HCT116 (cell line): ENCODE measurements at regions not wholly inside any gene's neighbourhood (a gene's known extent, or its start where the extent isn't known, plus 50 kb on each side); places are given as distances from the start of the nearest gene placed in this dataset.

Experiments used
- ATAC-seq: fragments of 200-7000 bp; cut with Tn5 transposase; 2 replicates; pipeline ENCODE4 v1.9.1; 2020; ENCODE audit warnings: mild to moderate bottlenecking, moderate library complexity
- BruUV-seq: library from RNA; stranded (reverse); fragments of 400-500 nt; replicated peaks from 2 replicates; lab custom pipeline; 2021; lab: Mats Ljungman, UMichigan
- CTCF ChIA-PET: fragments of 300-600 bp; sonication (Branson Sonifier 250); formaldehyde crosslinking; loops from one replicate; lab custom pipeline; 2021; ENCODE audit warnings: antibody characterized with exemption; lab: Charles Lee
- POLR2A ChIA-PET: fragments of 300-600, 350-600 bp; sonication (Branson Sonifier 250); formaldehyde crosslinking; loops from one replicate; lab custom pipeline; 2021; ENCODE audit warnings: antibody characterized with exemption; lab: Charles Lee
- RAD21 ChIA-PET, 2 experiments: fragments of 300-600 bp; sonication (Branson Sonifier 250); formaldehyde crosslinking; loops; one replicate each; lab custom pipeline; 2023; ENCODE audit warnings: low total read pairs in 2 of 2; ENCODE audit not compliant: uncharacterized antibody in 2 of 2, unreplicated experiment in 2 of 2, low non-redundant PET in 1 of 2; lab: Charles Lee
- DNase-seq: peaks from one replicate; pipeline ENCODE4 v3.0.0-alpha.2; 2010; ENCODE audit warnings: low read depth, low spot score
- H2AFZ ChIP-seq: fragments of 200-600 bp; shearing (Covaris generic), sonication (generic); 2 replicates; pipeline ENCODE4 v1.6.1; 2017; ENCODE audit warnings: low read depth, mixed run types, mixed read lengths, antibody characterized with exemption, low read length; ENCODE audit not compliant: poor library complexity, severe bottlenecking
- H3K27ac ChIP-seq: 2 replicates; pipeline ENCODE4 v1.5.1; 2012; ENCODE audit warnings: low read depth, low read length
- H3K27me3 ChIP-seq: fragments of 200-600 bp; sonication (generic); 2 replicates; pipeline ENCODE4 v1.6.1; 2016; ENCODE audit warnings: mixed run types, low read length, mixed read lengths; ENCODE audit not compliant: insufficient read depth
- H3K36me3 ChIP-seq, 2 experiments: fragments of 200-500 bp in 1 of 2; fragments of 200-600 bp in 1 of 2; sonication (Bioruptor generic) in 1 of 2; sonication (generic) in 1 of 2; 2 replicates each; pipeline versions ENCODE4 v1.5.1 to v1.6.1; 2014 to 2016; ENCODE audit warnings: low read length in 2 of 2, inconsistent platforms in 1 of 2, mixed read lengths in 1 of 2, mixed run types in 1 of 2; ENCODE audit not compliant: insufficient read depth in 2 of 2, control insufficient read depth in 1 of 2
- H3K4me1 ChIP-seq, 2 experiments: fragments of 200-600 bp in 1 of 2; sonication (generic) in 1 of 2; 2 replicates each; pipeline versions ENCODE4 v1.5.1 to v1.6.1; 2012 to 2017; ENCODE audit warnings: low read length in 2 of 2, inconsistent platforms in 1 of 2, mild to moderate bottlenecking in 1 of 2, mixed read lengths in 1 of 2, mixed run types in 1 of 2, moderate library complexity in 1 of 2; ENCODE audit not compliant: insufficient read depth in 2 of 2, control insufficient read depth in 1 of 2
- H3K4me2 ChIP-seq: fragments of 200-600 bp; sonication (generic); 2 replicates; pipeline ENCODE4 v1.6.1; 2017; ENCODE audit warnings: mixed run types, low read length, mixed read lengths
- H3K4me3 ChIP-seq, 2 experiments: fragments of 200-600 bp in 1 of 2; sonication (generic) in 1 of 2; replicated peaks in 1 of 2; 2 replicates each; pipeline ENCODE4 v1.5.1; 2011 to 2016; ENCODE audit warnings: low read length in 2 of 2, control low read depth in 1 of 2, low read depth in 1 of 2, mild to moderate bottlenecking in 1 of 2, mixed read lengths in 1 of 2, mixed run types in 1 of 2
- H3K79me2 ChIP-seq: fragments of 200-600 bp; sonication (generic); 2 replicates; pipeline ENCODE4 v1.6.1; 2017; ENCODE audit warnings: mild to moderate bottlenecking, mixed run types, low read length, moderate library complexity, mixed read lengths; ENCODE audit not compliant: insufficient read depth
- H3K9ac ChIP-seq: fragments of 200-600 bp; sonication (generic); 2 replicates; pipeline ENCODE4 v1.6.1; 2016; ENCODE audit warnings: low read length, mixed read lengths
- H3K9me2 ChIP-seq: fragments of 200-600 bp; sonication (generic), shearing (Covaris generic); 2 replicates; pipeline ENCODE4 v1.6.1; 2017; ENCODE audit warnings: mixed run types, mild to moderate bottlenecking, moderate library complexity; ENCODE audit not compliant: insufficient read depth
- H3K9me3 ChIP-seq, 2 experiments: fragments of 200-500 bp in 1 of 2; fragments of 200-600 bp in 1 of 2; sonication (Bioruptor generic) in 1 of 2; sonication (generic) in 1 of 2; 2 replicates each; pipeline ENCODE4 v1.6.1; 2014 to 2017; ENCODE audit warnings: low read length in 2 of 2, mixed read lengths in 2 of 2, inconsistent platforms in 1 of 2, low read depth in 1 of 2, mild to moderate bottlenecking in 1 of 2, mixed run types in 1 of 2, moderate library complexity in 1 of 2; ENCODE audit not compliant: control insufficient read depth in 1 of 2, insufficient read depth in 1 of 2
- H4K20me1 ChIP-seq: fragments of 200-600 bp; sonication (generic), shearing (Covaris generic); 2 replicates; pipeline ENCODE4 v1.6.1; 2017; ENCODE audit warnings: mixed run types, mild to moderate bottlenecking, moderate library complexity; ENCODE audit not compliant: insufficient read depth
- CBX3 ChIP-seq: IDR thresholded peaks from 2 replicates; pipeline ENCODE4 v1.6.1; 2012; ENCODE audit warnings: low read depth
- EZH2phosphoT487 ChIP-seq: fragments of 200-600 bp; IDR thresholded peaks from 2 replicates; pipeline ENCODE4 v1.6.1; 2018; ENCODE audit warnings: antibody characterized with exemption, borderline replicate concordance
- FOSL1 ChIP-seq: IDR thresholded peaks from 2 replicates; pipeline ENCODE4 v1.6.1; 2012; ENCODE audit warnings: low read depth
- POLR2A ChIP-seq: IDR thresholded peaks from 2 replicates; pipeline ENCODE4 v1.7.0; 2011; ENCODE audit warnings: borderline replicate concordance; ENCODE audit not compliant: insufficient read depth, insufficient read length; ENCODE audit errors: extremely low read depth
- TCF7L2 ChIP-seq: IDR thresholded peaks from 2 replicates; pipeline ENCODE4 v1.7.0; 2011; ENCODE audit warnings: borderline replicate concordance, inconsistent platforms; ENCODE audit not compliant: insufficient read depth, insufficient read length; ENCODE audit errors: extremely low read depth
- intact Hi-C: fragments of 100-400 bp; cut with micrococcal nuclease; formaldehyde crosslinking; loops from 2 replicates; pipeline ENCODE4 v1.10.0; 2022
- TF ChIP-seq, protein P1 (sequence below): IDR thresholded peaks from 2 replicates; pipeline ENCODE4 v1.6.1; 2012
- TF ChIP-seq, protein P2 (sequence below): IDR thresholded peaks from 2 replicates; pipeline ENCODE4 v1.6.1; 2012

DNA sequence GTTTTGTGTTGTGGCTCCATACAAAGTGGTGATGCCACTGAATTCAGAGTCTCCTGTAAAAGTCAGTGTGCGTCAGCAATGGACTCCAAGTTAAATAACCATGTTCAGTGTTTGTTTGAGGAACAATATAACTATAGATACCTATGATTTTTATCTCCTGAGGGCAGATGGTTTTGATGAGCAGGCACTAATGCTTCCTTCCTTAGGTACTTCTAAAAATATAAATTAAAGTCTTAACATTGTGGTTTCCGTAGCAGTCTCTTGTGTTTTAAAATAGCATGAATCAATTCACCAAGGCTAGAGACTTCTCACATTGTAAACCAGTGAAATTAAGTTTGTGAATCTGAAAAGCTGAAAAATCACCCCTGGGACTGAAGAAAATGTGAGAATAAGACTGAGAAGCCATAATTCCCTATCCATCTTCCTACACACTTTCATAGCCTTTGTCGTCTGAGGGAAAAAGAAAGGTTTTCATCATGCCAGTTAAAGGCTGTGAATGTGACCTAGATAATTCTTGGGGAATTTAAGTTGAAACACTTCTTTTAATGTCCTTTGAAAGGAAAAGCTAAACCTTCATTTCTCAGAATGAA lies 1502.9 kb downstream of the CDH11 start:
- BruUV-seq = no TSS peak
- intact Hi-C loops = no loop called here
- H3K4me3 ChIP-seq = no peak overlapping the region
- ChIA-PET CTCF (no interaction called here), POLR2A (no interaction called here), RAD21 (no interaction called here)
- H2AFZ ChIP-seq = no peak overlapping the region
- no peaks in the 10 kb centered on the region for H3K79me2 ChIP-seq
- H4K20me1 ChIP-seq = no peaks in the 10 kb centered on the region
- no peaks in the 10 kb centered on the region for H3K9me2 ChIP-seq
- ATAC-seq (no peak), DNase-seq (no peak)
- TF ChIP-seq, protein P1, sequence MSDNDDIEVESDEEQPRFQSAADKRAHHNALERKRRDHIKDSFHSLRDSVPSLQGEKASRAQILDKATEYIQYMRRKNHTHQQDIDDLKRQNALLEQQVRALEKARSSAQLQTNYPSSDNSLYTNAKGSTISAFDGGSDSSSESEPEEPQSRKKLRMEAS = no peak
- TF ChIP-seq, protein P2, sequence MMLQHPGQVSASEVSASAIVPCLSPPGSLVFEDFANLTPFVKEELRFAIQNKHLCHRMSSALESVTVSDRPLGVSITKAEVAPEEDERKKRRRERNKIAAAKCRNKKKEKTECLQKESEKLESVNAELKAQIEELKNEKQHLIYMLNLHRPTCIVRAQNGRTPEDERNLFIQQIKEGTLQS = no peak
- TF ChIP-seq CBX3 (no peak), EZH2phosphoT487 (no peak), POLR2A (no peak)
- no peaks in the 10 kb centered on the region for H3K27me3 ChIP-seq
- no peaks in the 10 kb centered on the region for H3K36me3 ChIP-seq
- peaks cover 0 to 9% of the 10 kb centered on the region in 2 experiments; a peak in 2 of 4 replicates for H3K9me3 ChIP-seq
- no peak overlapping the region for H3K9ac ChIP-seq
- H3K27ac ChIP-seq = no peak overlapping the region
- H3K4me2 ChIP-seq = no peak overlapping the region
- no peaks in the 10 kb centered on the region for H3K4me1 ChIP-seq

DNA sequence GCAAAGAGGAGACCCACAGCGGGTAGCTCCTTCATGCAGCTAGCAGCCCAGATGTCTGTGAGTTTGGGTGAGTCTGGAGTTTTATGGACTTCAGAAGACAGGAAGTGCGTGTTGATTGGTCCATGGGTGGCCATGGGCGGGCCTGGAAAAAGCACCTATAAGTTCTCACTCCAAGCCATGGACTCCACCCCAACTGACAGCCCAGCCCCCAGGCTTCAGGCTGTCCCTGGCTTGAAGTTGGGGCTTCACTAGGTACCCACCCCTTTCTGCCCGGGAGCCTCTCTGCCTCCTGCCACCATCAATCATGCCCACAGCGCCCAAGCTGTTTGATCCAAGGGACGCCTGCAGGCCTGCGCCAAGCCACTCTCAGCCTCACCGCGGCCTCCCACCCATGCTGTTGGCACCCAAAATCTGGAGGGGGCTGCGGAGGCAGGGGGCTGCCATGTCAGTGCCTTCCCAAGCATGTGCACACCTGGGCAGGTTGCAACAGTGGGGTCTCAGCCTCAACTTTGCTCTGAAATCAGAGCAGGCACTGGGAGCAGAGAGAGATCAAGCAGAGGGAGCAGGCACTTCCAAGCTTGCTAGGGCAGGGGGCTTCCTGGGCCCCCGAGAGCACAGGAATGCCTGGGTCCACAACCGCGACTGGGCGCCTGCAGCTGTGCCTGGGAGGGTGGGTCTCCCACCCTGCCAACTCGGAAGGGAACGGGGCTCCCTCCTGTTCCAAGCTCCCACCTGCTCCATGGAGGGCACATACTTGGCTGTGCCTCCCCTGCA lies 1503.7 kb downstream of the CDH11 start:
- no TSS peak for BruUV-seq
- H4K20me1 ChIP-seq = no peaks in the 10 kb centered on the region
- peaks cover 0 to 9% of the 10 kb centered on the region in 2 experiments; a peak in 2 of 4 replicates for H3K9me3 ChIP-seq
- H3K9me2 ChIP-seq = no peaks in the 10 kb centered on the region
- H3K9ac ChIP-seq = no peak overlapping the region
- no peaks in the 10 kb centered on the region for H3K4me1 ChIP-seq
- DNase-seq (no peak), ATAC-seq (no peak)
- H3K27me3 ChIP-seq = no peaks in the 10 kb centered on the region
- no peaks in the 10 kb centered on the region for H3K36me3 ChIP-seq
- no peak overlapping the region for H2AFZ ChIP-seq
- no peak overlapping the region for H3K4me3 ChIP-seq
- no peak overlapping the region for H3K4me2 ChIP-seq
- POLR2A ChIA-PET = no interaction called here
- intact Hi-C loops = no loop called here
- H3K27ac ChIP-seq = no peak overlapping the region
- no peaks in the 10 kb centered on the region for H3K79me2 ChIP-seq
- RAD21 ChIA-PET = no interaction called here
- TF ChIP-seq FOSL1 (no peak), TCF7L2 (no peak)
- CTCF ChIA-PET = no interaction called here
